GM19328 (cell line): ENCODE measurements at regions not wholly inside any gene's neighbourhood (a gene's known extent, or its start where the extent isn't known, plus 50 kb on each side); places are given as distances from the start of the nearest gene placed in this dataset.

ENCODE experiments used
- ATAC-seq: cut with Tn5 transposase; IDR thresholded peaks from one replicate; pipeline ENCODE4 v1.9.1; 2021; ENCODE audit warnings: mild to moderate bottlenecking, moderate library complexity; ENCODE audit not compliant: unreplicated experiment

GRCh38 chr3:23028294-23028693 is 174.8 kb upstream of the UBE2E2 start:
- no peak for ATAC-seq

- ATAC-seq, result no peak
Measured at GRCh38 chr3:23029001-23029400, 174.1 kb upstream of the UBE2E2 start.

- ATAC-seq, result no peak
Measured at GRCh38 chr3:23035927-23036640, 167.0 kb upstream of the UBE2E2 start.

- no peak for ATAC-seq
Measured at GRCh38 chr3:23036728-23037127, 166.4 kb upstream of the UBE2E2 start.

GRCh38 chr3:23038471-23038870 is 164.7 kb upstream of the UBE2E2 start:
- no peak for ATAC-seq

- no peak for ATAC-seq
Measured at GRCh38 chr3:23041918-23042696, 161.0 kb upstream of the UBE2E2 start.

- ATAC-seq, result no peak
Measured at GRCh38 chr3:23044463-23044862, 158.7 kb upstream of the UBE2E2 start.

- ATAC-seq, result no peak
Measured at GRCh38 chr3:23046536-23046935, 156.6 kb upstream of the UBE2E2 start.

GRCh38 chr3:23051240-23052140 is 151.6 kb upstream of the UBE2E2 start:
- ATAC-seq, result no peak

- no peak for ATAC-seq
Measured at GRCh38 chr3:23052208-23052607, 150.9 kb upstream of the UBE2E2 start.

- ATAC-seq, result no peak
Measured at GRCh38 chr3:23052620-23053019, 150.5 kb upstream of the UBE2E2 start.

GRCh38 chr3:23055733-23056376 is 147.3 kb upstream of the UBE2E2 start:
- peak; percentile 79 for ATAC-seq

GRCh38 chr3:23062582-23062981 is 140.5 kb upstream of the UBE2E2 start:
- ATAC-seq, result no peak

- ATAC-seq, result no peak
Measured at GRCh38 chr3:23062982-23063381, 140.1 kb upstream of the UBE2E2 start.

GRCh38 chr3:23067116-23067515 is 136.0 kb upstream of the UBE2E2 start:
- no peak for ATAC-seq

GRCh38 chr3:23068016-23068728 is 135.0 kb upstream of the UBE2E2 start:
- no peak for ATAC-seq

- peak; percentile 14 for ATAC-seq
Measured at GRCh38 chr3:23071296-23071695, 131.8 kb upstream of the UBE2E2 start.

GRCh38 chr3:23071758-23072157 is 131.4 kb upstream of the UBE2E2 start:
- peak; percentile 68 for ATAC-seq

- ATAC-seq, result no peak
Measured at GRCh38 chr3:23072693-23073092, 130.4 kb upstream of the UBE2E2 start.

- no peak for ATAC-seq
Measured at GRCh38 chr3:23073724-23074305, 129.3 kb upstream of the UBE2E2 start.
